Endothelial cell of umbilical vein (primary cell): ENCODE measurements at regions not wholly inside any gene's neighbourhood (a gene's known extent, or its start where the extent isn't known, plus 50 kb on each side); places are given as distances from the start of the nearest gene placed in this dataset.

Source experiments
- BruUV-seq: library from RNA; stranded (reverse); fragments of 400-500 nt; replicated peaks from 2 replicates; lab custom pipeline; 2021; lab: Mats Ljungman, UMichigan
- CTCF ChIA-PET: fragments of 300-600, 350-600 bp; sonication (Branson Sonifier 250); formaldehyde crosslinking; loops from one replicate; lab custom pipeline; 2021; ENCODE audit warnings: antibody characterized with exemption, inconsistent platforms; lab: Charles Lee
- POLR2A ChIA-PET: fragments of 300-600, 350-600 bp; sonication (Branson Sonifier 250); formaldehyde crosslinking; loops from one replicate; lab custom pipeline; 2021; ENCODE audit warnings: antibody characterized with exemption, inconsistent platforms; lab: Charles Lee
- DNase-seq: peaks from one replicate; pipeline ENCODE4 v3.0.0-alpha.2; 2011; ENCODE audit warnings: low read depth, low spot score
- FAIRE-seq: peaks from 2 replicates; lab custom pipeline; 2011; peaks lifted over from hg19 to GRCh38; lab: Jason Lieb, UNC
- H2AFZ ChIP-seq: 2 replicates; pipeline ENCODE4 v1.6.0; 2012; ENCODE audit warnings: low read depth, low read length, control low read depth, inconsistent platforms
- H3K27ac ChIP-seq: 2 replicates; pipeline ENCODE4 v1.5.1; 2011; ENCODE audit warnings: low read depth, mild to moderate bottlenecking, control low read depth, low read length, moderate library complexity; ENCODE audit not compliant: insufficient read depth
- H3K27me3 ChIP-seq, 2 experiments: 2 replicates each; pipeline versions ENCODE4 v1.6.0 to v1.6.1; 2011; ENCODE audit warnings: low read length in 2 of 2, mixed read lengths in 1 of 2; ENCODE audit not compliant: control insufficient read depth in 2 of 2, insufficient read depth in 2 of 2
- H3K36me3 ChIP-seq, 2 experiments: 2 replicates in 1 of 2; 3 replicates in 1 of 2; pipeline ENCODE4 v1.5.1; 2011; ENCODE audit warnings: low read length in 2 of 2, mild to moderate bottlenecking in 1 of 2, moderate library complexity in 1 of 2; ENCODE audit not compliant: control insufficient read depth in 2 of 2, insufficient read depth in 2 of 2; ENCODE audit errors: extremely low read depth in 1 of 2
- H3K4me1 ChIP-seq: 3 replicates; pipeline ENCODE4 v1.5.1; 2011; ENCODE audit warnings: mild to moderate bottlenecking, low read length; ENCODE audit not compliant: control insufficient read depth, insufficient read depth; ENCODE audit errors: extremely low read depth
- H3K4me2 ChIP-seq: 2 replicates; pipeline ENCODE4 v1.6.1; 2011; ENCODE audit warnings: low read length, control low read depth, mixed read lengths; ENCODE audit not compliant: insufficient read depth
- H3K4me3 ChIP-seq, 3 experiments: fragments of 200-600 bp in 1 of 3; sonication (generic), shearing (Covaris generic) in 1 of 3; replicated peaks in 1 of 3; 2 replicates each; pipeline ENCODE4 v1.5.1; 2011 to 2016; ENCODE audit warnings: control low read depth in 3 of 3, low read length in 3 of 3, mild to moderate bottlenecking in 2 of 3, inconsistent platforms in 1 of 3, low read depth in 1 of 3, moderate library complexity in 1 of 3; ENCODE audit not compliant: insufficient read depth in 1 of 3
- H3K79me2 ChIP-seq: 2 replicates; pipeline ENCODE4 v1.6.0; 2012; ENCODE audit warnings: low read length, inconsistent platforms; ENCODE audit not compliant: control insufficient read depth, insufficient read depth
- H3K9ac ChIP-seq: replicated peaks from 2 replicates; pipeline ENCODE3; 2011; ENCODE audit warnings: low read length, control low read depth; ENCODE audit not compliant: insufficient read depth; ENCODE audit errors: extremely low read depth
- H3K9me1 ChIP-seq: replicated peaks from 3 replicates; pipeline ENCODE4 v1.6.0; 2011; ENCODE audit warnings: mild to moderate bottlenecking, low read length; ENCODE audit not compliant: control insufficient read depth, insufficient read depth; ENCODE audit errors: extremely low read depth
- H3K9me3 ChIP-seq: replicated peaks from 2 replicates; pipeline ENCODE4 v1.5.1; 2012; ENCODE audit warnings: low read length, inconsistent platforms; ENCODE audit not compliant: control insufficient read depth, insufficient read depth
- H4K20me1 ChIP-seq: replicated peaks from 2 replicates; pipeline ENCODE3; 2011; ENCODE audit warnings: mild to moderate bottlenecking, low read length; ENCODE audit not compliant: control insufficient read depth, insufficient read depth; ENCODE audit errors: extremely low read depth
- EZH2 ChIP-seq: IDR thresholded peaks from 2 replicates; pipeline ENCODE4 v1.6.1; 2012; ENCODE audit warnings: borderline replicate concordance, low read depth, mild to moderate bottlenecking, moderate library complexity, low read length, inconsistent platforms; ENCODE audit not compliant: severe bottlenecking
- FOS ChIP-seq: IDR thresholded peaks from 2 replicates; pipeline ENCODE4 v1.6.1; 2011; ENCODE audit warnings: mild to moderate bottlenecking, low read length, moderate library complexity, borderline replicate concordance; ENCODE audit not compliant: insufficient read depth
- GATA2 ChIP-seq: IDR thresholded peaks from 2 replicates; pipeline ENCODE4 v1.7.0; 2011; ENCODE audit warnings: low read depth, mild to moderate bottlenecking, moderate library complexity, mixed read lengths, low read length; ENCODE audit not compliant: insufficient read length, insufficient read depth
- JUN ChIP-seq: IDR thresholded peaks from 2 replicates; pipeline ENCODE4 v1.6.1; 2011; ENCODE audit warnings: borderline replicate concordance, low read depth; ENCODE audit not compliant: insufficient read length, insufficient read depth
- MAX ChIP-seq: IDR thresholded peaks from 2 replicates; pipeline ENCODE4 v1.6.1; 2011; ENCODE audit not compliant: insufficient read depth, insufficient read length
- MYC ChIP-seq: IDR thresholded peaks from one replicate; pipeline ENCODE4 v1.6.1; 2011; ENCODE audit warnings: mild to moderate bottlenecking, low read depth, low read length
- POLR2A ChIP-seq: IDR thresholded peaks from 2 replicates; pipeline ENCODE4 v1.6.1; 2012; ENCODE audit warnings: low read depth, mild to moderate bottlenecking, control low read depth, low read length
- POLR2AphosphoS5 ChIP-seq: IDR thresholded peaks from 2 replicates; pipeline ENCODE4 v1.6.1; 2012; ENCODE audit warnings: low read depth, mild to moderate bottlenecking, control low read depth, low read length, moderate library complexity; ENCODE audit not compliant: insufficient read depth
- dilution Hi-C: fragments of 300-500 bp; cut with MboI; formaldehyde crosslinking; loops from one replicate; pipeline ENCODE4 v1.15.0; 2019; ENCODE audit warnings: low sequenced_read_pairs; ENCODE audit not compliant: extremely low pct_ligation_motif_present
- intact Hi-C: fragments of 100-400 bp; cut with micrococcal nuclease; formaldehyde crosslinking; loops from one replicate; pipeline ENCODE4 v1.10.0; 2022
- TF ChIP-seq, protein P1 (sequence below), 2 donors: IDR thresholded peaks; 1 replicate in 1 of 2; 2 replicates in 1 of 2; pipeline ENCODE4 v1.5.1; 2011; ENCODE audit warnings: low read length in 2 of 2, mild to moderate bottlenecking in 2 of 2, moderate library complexity in 2 of 2, control low read depth in 1 of 2, inconsistent platforms in 1 of 2, low read depth in 1 of 2; ENCODE audit not compliant: insufficient read depth in 1 of 2; ENCODE audit errors: extremely low read depth in 1 of 2

DNA sequence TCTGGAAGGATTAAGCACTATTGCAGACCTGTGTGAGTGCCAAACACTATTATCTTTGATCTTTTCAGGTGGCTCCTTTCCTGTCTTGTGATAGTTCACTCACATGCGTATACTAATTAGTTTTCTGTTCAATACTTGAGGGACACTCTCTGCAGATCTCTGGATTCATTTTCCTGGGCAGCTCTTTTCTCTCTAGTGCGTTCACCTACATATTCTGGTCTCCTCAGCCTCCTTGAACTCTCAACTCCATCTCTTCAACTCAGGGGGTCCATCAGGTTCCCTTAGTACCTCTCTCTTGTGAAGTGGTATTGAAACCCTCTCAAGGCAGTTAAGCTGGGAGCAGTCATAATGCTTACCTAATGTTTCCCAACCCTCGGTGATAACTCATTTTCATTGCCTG is 1218.1 kb upstream of the MAP3K7 start:
- POLR2A ChIA-PET = no interaction called here
- CTCF ChIA-PET = no interaction called here
- Histone ChIP-seq H4K20me1 (no peaks in the 10 kb centered on the region), H3K27ac (no peak overlapping the region), H3K79me2 (no peaks in the 10 kb centered on the region), H3K27me3 (no peaks in the 10 kb centered on the region), H3K9me1 (no peaks in the 10 kb centered on the region), H3K4me2 (no peak overlapping the region), H3K9me3 (no peaks in the 10 kb centered on the region), H3K4me3 (no peak overlapping the region), H3K36me3 (no peaks in the 10 kb centered on the region), H3K9ac (no peak overlapping the region), H2AFZ (no peak overlapping the region), H3K4me1 (no peaks in the 10 kb centered on the region)
- FAIRE-seq = no peak
- no peak for TF ChIP-seq GATA2
- TF ChIP-seq FOS = no peak
- no peak for TF ChIP-seq EZH2
- no peak for TF ChIP-seq JUN
- TF ChIP-seq MYC = no peak
- no peak for TF ChIP-seq POLR2AphosphoS5
- no peak for TF ChIP-seq POLR2A
- no peak for TF ChIP-seq MAX
- TF ChIP-seq, protein P1, sequence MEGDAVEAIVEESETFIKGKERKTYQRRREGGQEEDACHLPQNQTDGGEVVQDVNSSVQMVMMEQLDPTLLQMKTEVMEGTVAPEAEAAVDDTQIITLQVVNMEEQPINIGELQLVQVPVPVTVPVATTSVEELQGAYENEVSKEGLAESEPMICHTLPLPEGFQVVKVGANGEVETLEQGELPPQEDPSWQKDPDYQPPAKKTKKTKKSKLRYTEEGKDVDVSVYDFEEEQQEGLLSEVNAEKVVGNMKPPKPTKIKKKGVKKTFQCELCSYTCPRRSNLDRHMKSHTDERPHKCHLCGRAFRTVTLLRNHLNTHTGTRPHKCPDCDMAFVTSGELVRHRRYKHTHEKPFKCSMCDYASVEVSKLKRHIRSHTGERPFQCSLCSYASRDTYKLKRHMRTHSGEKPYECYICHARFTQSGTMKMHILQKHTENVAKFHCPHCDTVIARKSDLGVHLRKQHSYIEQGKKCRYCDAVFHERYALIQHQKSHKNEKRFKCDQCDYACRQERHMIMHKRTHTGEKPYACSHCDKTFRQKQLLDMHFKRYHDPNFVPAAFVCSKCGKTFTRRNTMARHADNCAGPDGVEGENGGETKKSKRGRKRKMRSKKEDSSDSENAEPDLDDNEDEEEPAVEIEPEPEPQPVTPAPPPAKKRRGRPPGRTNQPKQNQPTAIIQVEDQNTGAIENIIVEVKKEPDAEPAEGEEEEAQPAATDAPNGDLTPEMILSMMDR (IDR thresholded peaks at IDR 0.05; ENCODE audit: extremely low read depth in 1 of 2, insufficient read depth in 1 of 2, low read depth in 1 of 2, low read length in 2 of 2) = no peak
- dilution Hi-C loops (no loop called here), intact Hi-C loops (no loop called here)
- no peak for DNase-seq
- no TSS peak for BruUV-seq
